HG02981 (cell line): ENCODE measurements at regions not wholly inside any gene's neighbourhood (a gene's known extent, or its start where the extent isn't known, plus 50 kb on each side); places are given as distances from the start of the nearest gene placed in this dataset.

ENCODE experiments used
- ATAC-seq: cut with Tn5 transposase; IDR thresholded peaks from one replicate; pipeline ENCODE4 v1.9.1; 2021; ENCODE audit warnings: mild to moderate bottlenecking, moderate library complexity; ENCODE audit not compliant: unreplicated experiment

DNA sequence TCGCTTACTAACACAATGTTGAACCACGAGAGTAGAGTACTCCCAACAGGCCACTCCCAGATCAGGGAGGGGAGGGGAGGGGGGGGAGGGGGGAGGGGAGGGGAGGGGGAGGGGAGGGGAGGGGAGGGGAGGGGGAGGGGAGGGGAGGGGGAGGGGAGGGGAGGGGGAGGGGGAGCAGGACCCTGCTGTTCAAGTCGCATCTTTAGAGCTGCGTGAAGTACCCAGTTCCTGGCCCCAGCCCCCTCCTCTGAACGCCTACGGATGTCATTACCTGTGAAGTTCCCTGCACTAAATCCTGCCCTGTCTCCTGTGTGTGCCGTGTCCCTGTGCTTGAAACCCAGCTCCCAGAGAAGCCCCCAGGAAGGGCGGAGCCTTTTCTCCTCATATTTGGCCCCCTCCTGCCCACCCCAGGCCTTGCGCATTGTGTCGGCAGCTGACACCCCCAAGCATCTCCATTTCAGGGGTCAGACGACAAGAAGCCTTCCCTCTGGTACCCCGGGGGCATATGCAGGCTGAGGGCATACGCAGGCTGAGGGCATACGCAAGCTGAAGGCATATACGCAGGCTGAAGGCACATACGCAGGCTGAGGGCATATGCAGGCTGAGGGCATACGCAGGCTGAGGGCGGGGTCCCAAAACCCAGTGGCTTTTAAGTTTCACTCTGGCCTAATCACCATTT lies 330.2 kb downstream of the C16orf95 start:
- ATAC-seq = no peak

DNA sequence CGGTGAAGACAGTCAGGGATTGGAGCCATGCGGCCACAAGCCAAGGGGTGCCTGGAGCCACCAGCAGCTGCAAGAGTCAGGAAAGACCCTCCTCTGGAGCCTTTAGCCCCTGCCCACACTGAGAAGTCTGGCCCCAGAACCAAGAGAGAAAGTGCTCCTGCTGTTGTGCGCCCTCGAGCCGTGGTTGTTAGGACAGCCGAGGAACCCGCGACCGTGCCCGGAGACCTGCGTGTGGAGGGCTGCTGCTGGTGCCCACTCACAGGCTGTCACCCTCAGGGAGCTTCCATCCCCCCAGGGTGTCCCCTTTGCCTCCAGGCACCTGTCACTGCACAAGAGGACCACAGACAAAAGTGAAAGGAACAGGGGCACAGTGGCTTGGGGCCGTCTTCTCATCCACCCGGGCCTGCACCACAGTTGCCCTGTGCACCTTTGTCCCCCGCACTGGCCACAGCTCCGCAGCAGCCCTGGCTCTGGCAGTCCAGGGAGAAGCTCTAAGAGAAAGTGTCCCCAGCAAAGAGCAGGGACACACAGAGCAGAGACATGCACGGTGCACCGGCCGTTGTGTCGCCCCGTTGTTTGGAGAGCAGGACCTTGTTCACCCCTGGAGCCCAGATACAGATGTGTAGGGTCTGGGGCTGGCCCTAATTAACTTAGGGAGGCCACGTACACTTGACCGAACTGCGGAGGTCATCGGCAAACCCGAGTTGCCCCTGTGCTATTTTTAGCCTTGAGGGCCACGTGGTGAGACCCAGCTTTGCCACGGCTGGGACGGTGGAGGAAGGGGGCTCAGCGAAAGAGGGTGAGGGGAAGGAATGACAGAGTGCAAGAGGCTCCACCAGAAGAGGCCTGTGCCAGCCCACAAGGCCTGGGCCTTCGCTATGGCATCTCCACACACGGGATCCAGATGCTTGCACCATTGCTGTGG lies 329.2 kb downstream of the C16orf95 start:
- no peak for ATAC-seq

DNA sequence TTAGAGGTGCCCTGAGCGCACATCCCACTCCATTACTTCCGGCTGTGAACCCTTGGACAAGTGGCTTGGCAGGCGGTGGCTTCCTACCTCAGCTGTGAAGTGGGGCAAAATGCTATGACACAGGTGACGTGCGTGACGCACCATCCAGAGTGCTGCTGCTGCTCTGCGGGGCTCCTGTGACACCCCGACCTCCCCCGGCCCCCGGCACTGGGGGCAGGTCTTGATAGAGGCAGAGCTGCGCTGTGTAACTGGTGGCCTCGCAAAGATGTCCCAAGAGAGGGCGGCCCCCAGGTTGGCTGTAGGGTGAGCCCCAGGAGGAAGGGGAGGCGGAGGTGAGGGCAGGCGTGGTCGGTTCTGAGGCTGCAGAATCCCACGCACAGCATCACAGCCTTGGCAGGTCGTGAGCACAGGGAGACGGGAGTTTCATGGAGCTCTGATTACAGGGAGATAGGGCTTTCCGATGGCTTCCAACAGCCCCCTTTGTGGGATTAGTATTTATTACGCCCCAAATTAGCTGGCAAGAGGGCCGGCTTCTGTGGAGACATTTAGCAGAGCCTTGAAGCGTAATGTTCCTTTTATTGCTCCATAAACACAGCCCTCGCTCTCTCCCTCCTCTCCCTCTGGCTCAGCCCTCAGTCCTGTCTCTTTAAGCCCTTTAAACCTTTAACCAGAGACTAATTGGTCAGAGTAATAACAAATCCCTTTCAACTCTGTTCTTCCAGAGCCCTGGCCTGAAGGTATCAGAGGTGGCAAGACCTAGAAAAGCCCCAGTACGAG lies 328.1 kb downstream of the C16orf95 start:
- ATAC-seq = no peak

DNA sequence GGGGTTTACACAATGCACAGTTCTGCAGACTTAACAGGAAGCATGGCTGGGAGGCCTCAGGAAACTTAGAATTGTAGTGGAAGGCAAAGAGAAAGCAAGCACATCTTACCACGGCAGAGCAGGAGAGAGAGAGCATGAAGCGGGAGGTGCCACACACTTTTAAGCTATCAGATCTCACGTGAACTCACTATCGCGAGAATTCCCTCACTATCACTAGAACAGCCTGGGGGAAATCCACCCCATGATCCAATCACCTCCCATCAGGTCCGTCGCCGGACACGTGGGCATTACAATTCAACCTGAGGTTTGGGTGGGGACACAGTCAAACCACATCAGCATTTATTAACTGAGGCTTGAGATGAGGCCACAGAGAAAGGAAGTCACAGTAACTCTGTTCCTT lies 326.7 kb downstream of the C16orf95 start:
- ATAC-seq = no peak

DNA sequence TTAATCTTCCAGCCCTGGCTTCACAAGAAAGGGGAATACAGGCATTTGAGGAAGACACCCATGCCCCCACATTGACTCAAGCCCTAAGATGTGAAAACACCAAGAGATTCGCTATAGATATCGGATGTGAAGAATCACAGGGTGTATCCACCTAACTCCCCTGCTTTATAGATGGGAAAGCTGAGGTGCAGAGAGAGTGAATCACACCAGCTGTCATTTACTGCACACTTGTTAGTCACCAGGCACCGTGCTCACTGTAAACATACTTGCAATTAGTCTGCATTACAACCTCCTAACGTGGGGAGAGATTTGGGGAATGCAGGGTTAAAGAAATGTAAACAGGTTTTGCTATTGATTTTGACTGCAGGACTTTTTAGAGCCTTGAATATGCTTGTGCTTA lies 325.5 kb downstream of the C16orf95 start:
- ATAC-seq = no peak

DNA sequence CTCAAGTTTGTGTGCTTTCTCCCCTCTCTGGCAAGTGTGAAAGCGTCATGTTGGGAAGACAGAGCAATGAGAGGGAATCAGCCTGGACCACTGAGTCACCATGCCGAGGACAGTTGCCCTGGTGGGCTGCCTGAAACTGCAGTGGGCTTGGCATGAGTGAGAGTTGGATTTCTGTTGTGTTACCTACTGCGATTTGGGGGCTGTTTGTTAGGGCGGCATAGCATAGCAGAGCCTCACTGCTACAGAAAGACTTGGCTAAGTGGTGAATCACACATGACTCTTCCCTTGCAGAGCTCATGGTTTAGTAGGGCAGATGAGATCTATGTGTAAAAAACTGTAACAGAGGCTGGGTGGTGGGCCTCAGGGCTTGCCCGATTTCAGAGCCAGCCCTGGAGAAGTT lies 324.6 kb downstream of the C16orf95 start:
- ATAC-seq = no peak

DNA sequence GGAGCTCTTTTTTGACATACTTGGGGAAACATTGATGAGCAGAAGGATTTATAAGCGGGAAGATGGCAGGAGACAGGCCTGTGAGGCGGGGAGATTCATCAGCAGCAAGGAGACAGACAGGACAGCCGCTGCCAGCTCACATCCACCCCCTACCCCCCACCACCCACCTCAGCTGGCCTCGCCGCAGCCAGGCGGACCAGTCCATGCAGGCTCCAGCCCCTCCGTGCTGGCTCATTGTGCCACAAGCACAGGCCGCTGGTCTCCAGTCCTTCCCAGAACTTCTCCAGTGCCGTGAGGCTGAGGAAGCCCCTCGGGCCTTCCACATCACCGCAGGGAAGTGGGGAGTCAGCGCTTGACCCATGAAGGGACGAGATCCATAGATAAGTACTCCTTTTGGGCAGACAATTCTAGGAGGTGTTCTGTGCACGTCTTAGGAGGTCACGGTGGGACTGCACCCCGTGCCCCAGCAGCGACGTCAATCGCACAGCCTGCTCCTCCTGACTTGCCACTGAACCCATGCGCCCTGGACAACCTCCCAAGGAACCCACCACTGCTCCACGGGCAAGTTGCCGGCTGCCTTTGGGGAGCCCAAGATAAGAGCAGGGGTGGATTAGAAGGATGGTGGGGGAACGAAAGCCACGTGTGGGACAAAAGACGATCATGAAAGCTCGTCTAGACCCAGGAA lies 323.6 kb downstream of the C16orf95 start:
- no peak for ATAC-seq

DNA sequence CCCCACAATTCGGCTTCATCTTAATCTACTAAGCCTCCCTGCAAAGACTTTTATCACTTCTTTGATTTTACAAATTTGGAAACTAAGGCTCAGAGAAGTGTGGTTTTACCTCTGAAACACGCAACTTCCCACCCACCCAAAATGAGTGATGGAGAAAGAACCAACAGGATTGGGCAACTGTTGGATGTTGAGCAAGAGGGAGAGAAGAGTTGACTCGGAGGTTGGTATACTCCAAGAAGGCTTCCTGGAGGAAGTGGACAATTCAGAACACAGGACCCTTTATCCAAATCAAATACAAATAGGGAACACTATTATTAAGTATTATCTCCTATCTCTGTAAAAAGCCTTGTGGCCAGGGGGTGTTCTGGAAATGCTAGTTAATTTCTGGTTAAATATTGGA lies 323.0 kb downstream of the C16orf95 start:
- no peak for ATAC-seq

DNA sequence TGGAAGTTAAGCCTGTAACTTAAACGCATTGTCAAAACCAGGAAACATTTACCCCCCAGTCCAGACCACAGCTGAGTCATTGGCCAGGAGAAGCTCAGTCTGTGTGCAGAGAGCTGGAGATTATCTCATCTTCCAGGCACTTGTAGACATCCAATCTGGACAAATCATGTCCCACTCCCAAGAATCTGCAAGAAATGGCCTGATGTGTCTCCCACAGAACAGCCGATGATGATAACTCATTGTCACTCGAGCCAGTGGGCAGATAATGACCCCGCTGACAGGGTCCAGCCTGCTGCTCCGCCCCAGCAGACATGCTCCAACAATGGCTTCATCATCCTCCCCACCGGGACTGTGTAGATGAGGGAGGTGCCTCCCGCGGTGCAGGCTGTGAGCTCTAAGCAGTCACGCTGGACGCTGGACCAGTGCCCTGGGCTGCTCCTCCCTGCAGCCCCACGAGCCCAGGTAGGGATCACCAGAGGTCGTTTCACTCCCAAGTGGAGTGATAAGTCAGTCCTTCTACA lies 322.5 kb downstream of the C16orf95 start:
- ATAC-seq = no peak

DNA sequence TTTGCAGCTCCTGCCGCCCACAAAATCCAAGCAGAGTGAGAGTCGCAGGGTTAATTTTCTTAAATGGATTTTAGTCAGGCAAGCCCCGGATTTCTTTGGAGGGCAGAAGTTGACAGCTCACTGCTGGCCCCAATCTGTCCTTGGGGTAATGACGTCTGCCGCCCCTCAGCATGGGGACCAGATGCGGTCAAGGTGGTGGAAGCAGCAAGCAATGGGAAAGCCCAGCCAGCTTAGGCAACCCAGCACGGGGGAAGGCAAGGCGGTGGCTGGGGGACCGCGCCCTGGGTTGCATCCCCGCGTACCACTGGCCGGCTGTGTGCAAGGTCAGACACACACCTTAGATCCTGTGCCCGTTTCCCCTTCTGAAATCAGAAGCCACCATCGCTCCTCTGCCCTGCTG lies 321.7 kb downstream of the C16orf95 start:
- ATAC-seq = no peak

DNA sequence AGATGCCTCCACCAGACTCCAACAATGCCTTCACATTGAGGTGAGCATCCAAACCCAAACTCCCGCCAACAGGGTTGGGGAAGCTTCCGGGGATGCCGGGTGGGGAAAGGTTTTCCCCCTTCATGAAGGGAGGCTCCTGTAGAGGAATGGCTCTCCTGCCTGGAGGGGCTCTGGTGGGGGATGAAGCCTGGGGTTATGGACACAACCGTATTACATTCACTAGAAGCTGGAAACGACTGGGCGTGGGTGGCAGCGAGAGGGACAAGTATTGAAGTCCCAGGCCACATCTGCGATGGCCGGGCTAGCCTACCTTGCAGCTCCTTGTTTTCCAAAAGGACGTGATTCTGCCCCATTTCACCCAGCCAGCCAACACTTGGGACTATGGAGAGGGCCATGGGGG lies 321.1 kb downstream of the C16orf95 start:
- no peak for ATAC-seq

DNA sequence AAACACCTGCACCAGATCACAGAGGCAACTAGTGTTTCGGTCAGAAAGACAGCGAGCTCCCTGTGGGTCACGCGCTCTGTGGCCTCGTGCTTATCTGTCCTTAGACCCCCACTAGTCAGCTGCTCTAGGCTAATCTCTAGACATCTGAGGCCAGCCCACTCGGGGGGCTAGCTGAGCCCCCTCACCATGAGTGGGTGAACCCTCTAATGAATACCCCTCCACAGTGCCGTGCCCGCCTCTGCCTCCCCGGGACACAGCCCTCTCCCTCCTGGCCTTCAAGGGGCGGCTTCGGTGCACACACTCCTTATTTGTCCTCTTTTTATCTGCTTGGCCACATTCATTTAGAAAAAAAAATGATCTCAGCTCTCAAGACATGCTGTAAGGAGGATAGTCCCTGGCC lies 320.1 kb downstream of the C16orf95 start:
- no peak for ATAC-seq

DNA sequence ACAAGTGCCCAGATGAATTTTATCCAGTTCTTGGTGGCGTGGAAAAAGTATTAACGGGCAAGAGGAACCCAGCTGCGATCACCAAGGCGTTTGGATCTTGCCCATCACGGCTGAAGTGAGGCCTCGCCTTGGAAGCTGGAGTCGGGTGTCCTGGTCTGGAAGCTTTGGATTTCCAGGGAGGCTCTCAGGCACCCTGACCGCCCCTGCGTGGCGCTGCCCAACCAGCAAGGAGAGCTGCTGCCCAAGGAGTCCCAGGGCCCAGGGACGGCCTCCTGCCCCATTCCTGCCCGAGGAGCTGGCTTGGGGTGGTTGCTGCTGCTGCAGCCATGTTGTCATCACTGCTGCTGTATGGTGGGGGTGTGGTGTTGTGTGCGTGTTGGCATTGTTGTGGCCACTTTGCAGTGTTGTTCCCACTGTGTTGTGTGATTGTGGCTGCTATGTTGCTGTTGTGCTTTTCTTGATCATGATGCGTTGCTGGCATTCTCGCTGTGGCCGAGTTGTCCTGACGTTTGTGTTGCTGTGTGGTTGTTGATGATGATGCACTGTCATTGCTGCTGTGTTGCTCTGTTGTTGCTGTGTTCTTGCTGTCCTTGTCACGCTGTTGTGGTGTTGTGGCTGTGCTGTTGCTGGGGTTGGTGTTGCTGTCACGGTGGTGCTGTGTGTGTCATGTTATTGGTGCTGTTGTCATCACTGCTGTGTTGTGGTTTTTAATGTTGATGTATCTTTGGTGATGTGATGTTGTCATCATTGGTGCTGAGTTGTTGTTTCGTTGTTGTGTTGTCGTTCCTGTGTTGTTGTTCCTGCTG lies 318.8 kb downstream of the C16orf95 start:
- ATAC-seq = no peak

DNA sequence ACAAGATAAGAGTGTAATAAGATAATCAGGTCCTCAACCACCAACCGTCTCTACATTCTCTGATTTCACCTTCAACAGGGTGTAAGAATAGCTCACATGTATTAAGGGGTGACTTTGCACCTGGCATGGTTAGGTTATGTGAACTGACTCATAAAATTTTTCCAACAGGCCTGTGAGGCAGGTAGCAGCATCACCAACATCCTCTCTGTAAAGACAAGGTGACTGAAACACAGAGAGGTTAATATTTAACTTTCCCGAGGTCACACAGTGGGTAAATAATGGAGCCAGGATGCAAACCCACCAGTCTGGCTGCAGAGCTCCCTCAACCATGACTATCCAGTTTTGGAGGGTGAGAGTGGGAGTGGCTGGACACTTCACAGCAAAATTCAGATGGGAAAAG lies 317.2 kb downstream of the C16orf95 start:
- no peak for ATAC-seq

DNA sequence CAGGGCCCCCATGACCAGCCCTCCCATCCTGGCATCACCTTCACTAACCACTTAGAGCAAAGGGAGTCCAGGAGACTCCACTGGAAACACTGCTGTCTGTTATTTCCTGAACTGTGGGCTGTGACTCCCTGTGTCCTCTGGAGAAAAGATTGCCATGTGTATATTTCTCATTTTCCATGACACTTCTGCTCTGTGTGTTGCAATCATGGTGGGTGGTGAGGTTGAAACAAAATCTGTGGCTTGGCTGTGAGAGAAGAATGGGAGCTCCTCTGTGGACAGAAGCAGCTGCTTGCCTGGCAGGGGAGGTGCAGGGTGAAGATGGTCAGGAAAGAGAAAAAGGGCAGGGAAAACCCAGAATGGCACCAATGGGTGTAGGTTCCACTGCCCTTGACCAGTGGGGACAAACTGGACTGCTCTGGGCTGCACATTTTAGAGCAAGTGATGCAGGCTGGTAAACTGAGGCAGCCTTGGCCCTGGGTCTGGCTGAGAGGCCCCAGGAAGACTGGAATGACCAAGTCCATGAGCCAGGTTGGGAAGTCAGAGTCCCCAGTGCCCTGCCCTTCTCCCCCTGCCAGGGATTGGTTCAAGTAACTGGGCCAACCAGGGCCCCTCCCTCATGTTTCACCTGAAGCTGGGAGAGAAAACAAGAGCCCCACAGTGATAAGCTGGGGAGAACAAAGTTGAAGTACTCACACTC lies 314.3 kb downstream of the C16orf95 start:
- no peak for ATAC-seq

DNA sequence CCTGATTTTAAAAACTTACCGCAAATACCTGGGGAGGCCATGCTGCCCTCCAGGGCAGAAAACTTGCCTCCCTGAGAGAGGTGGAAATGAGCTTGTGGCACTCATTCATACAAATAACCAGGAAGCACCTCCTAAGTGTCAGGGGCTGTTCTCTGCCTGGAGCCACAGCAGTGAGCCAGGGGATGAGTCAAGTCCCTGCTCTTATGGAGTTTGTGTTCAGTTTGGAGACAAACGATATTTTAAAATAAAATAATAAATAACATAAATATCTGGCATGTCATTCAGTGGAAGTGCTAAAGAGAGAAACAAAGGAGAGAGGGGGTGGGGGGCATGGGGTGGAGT lies 313.8 kb downstream of the C16orf95 start:
- no peak for ATAC-seq

DNA sequence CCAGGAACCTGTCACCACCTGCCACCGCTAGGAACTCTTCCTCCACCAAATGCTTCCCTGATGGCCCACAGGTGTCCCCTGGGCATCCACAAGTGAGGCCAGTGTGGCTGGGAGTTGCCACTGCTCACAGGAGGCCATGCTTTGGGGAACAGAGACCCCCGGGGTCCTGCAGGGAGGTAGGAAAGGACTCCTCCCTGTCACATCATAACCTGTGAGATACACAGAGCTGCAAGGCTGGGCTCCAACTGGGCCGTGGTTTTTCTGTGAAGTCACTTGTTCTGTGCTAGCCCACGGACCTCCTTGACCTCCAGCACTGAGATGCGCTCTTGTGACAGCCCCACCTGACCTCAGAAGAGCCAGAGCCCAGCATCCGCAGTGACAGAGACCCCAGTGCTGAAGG lies 311.2 kb downstream of the C16orf95 start:
- no peak for ATAC-seq

DNA sequence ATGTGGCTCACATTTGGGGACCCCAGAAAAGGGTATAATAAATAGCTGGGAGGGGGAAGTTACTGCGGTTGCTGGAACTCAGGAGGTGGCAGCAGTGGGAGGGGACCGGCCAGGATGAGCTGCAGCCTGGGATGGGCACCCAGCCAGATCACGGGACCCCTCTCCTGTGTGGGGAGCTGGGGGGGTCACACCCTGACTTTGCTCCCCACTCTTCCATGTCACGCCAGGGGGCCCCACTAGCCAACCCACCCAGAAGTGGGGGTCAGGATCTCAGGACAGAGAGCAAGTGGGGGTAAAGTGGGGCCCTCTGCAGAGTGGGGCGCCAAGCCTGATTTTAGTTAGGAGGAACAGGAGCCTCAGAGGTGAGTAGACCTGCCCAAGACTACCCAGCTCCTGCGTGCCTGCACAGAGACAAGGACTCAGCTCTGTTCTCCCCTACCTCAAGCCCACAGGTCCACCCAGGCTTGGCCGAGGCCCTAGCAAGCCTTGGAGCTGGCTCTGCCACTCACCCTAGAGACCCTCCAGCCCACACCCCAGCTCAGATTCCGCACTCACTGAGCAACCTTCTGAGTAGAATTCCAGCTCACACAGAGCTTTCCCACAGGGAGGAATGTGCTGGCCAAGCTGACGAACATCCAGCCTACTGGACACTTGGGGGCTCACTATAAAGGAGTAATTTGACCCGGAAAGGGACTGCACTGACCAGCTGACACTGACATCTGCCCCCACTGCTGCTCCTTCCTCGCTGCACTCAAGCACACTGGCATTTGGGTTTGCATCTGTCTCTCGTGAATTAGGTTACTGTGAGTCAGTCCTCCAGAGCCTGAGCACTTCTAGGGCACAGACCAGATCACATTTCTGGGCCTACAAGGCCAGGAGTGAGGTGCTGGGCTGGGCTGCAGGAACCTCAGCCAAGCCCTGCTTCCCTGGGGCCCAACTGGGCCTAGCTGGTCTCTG lies 310.1 kb downstream of the C16orf95 start:
- no peak for ATAC-seq
